NT2/D1 (cell line): ENCODE measurements at regions not wholly inside any gene's neighbourhood (a gene's known extent, or its start where the extent isn't known, plus 50 kb on each side); places are given as distances from the start of the nearest gene placed in this dataset.

Experiments
- DNase-seq: peaks from one replicate; pipeline ENCODE4 v3.0.0-alpha.2; 2011; ENCODE audit warnings: low read depth, low spot score
- H3K27me3 ChIP-seq: 2 replicates; pipeline ENCODE4 v1.6.0; 2011; ENCODE audit warnings: mild to moderate bottlenecking; ENCODE audit not compliant: insufficient read length, insufficient read depth
- H3K36me3 ChIP-seq: 2 replicates; pipeline ENCODE4 v1.6.1; 2011; ENCODE audit warnings: mild to moderate bottlenecking, low read length, mixed read lengths; ENCODE audit not compliant: insufficient read depth, insufficient read length
- H3K4me1 ChIP-seq: 2 replicates; pipeline ENCODE4 v1.5.1; 2011; ENCODE audit not compliant: insufficient read depth, insufficient read length
- H3K4me3 ChIP-seq: 2 replicates; pipeline ENCODE4 v1.5.1; 2011; ENCODE audit warnings: low read depth; ENCODE audit not compliant: insufficient read length
- H3K9ac ChIP-seq: 2 replicates; pipeline ENCODE4 v1.6.0; 2011; ENCODE audit warnings: low read depth; ENCODE audit not compliant: insufficient read length
- H3K9me3 ChIP-seq: 2 replicates; pipeline ENCODE4 v1.5.1; 2011; ENCODE audit warnings: mild to moderate bottlenecking, low read length; ENCODE audit not compliant: insufficient read depth
- SUZ12 ChIP-seq: IDR thresholded peaks from 2 replicates; pipeline ENCODE4 v1.6.1; 2011; ENCODE audit not compliant: insufficient read length, insufficient read depth; ENCODE audit errors: extremely low read depth
- YY1 ChIP-seq: IDR thresholded peaks from 2 replicates; pipeline ENCODE4 v1.6.1; 2011; ENCODE audit not compliant: insufficient read length, insufficient read depth
- ZNF274 ChIP-seq: IDR thresholded peaks from 2 replicates; pipeline ENCODE4 v1.6.1; 2011; ENCODE audit warnings: mild to moderate bottlenecking, low read depth, low read length

DNA sequence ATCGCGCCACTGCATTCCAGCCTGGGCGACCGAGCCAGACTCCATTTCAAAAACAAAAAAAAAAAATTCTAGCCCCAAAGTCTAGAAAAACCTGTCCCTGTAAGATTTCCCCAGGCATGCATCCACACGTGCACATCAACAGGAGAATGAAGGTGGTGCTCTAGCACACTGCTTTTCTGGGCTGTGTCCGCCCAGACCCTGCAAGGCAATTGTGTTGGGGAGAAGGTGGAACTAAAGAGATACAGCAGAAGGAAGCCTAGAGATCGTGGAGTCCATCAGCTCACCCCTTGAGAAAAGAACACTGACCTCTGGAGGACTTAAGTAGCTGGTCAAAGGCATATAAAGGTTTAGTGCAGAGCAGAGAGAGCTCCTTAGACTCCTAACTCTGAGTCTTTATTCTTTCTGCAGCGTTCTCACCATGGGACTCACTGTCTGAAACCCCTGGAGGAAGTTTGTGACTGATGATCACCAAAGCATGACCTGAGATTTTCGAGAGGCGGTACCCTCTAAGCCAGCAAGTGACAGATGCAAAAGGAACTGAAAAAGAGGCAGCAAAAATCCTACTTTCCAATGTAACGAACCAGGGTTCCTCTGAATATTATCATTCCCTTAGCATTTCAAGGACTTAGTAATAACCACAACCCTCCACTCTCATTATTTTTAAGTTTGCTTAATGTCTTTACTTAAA is 179.8 kb downstream of the MEX3B start:
- Histone ChIP-seq H3K9ac (no peak overlapping the region), H3K27me3 (no peaks in the 10 kb centered on the region), H3K4me3 (no peak overlapping the region), H3K9me3 (peaks cover 11% of the 10 kb centered on the region; the same call in 1 of the 2 replicates), H3K36me3 (peaks cover 19% of the 10 kb centered on the region), H3K4me1 (no peaks in the 10 kb centered on the region)
- no peak for DNase-seq
- TF ChIP-seq SUZ12, result no peak
- no peak for TF ChIP-seq ZNF274
- TF ChIP-seq YY1, result no peak

DNA sequence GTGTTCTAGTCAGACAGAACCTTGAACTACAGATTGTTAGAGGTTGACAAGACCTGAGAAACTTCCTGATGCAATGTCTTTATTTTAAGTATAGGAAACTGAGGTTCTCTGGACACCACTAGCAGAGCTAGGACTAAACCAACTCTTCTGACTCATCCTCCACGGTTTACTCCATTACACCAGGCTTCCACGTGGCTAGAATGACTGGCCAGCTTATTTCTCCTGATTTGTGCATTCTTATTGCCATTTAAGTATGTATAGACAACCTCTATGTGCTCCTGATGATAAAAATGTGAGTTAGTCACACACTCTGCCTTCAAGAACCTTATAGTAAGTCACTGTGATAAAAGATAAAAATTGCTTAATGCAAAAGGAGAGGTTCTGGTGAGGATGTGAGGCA is 182.7 kb downstream of the MEX3B start:
- H3K4me3 ChIP-seq, result no peak overlapping the region
- no peak for DNase-seq
- no peak overlapping the region for H3K9ac ChIP-seq
- TF ChIP-seq ZNF274, result no peak
- no peak for TF ChIP-seq SUZ12
- no peak for TF ChIP-seq YY1
- peaks cover 3% of the 10 kb centered on the region; the same call in 1 of the 2 replicates for H3K9me3 ChIP-seq
- H3K27me3 ChIP-seq, result no peaks in the 10 kb centered on the region
- no peaks in the 10 kb centered on the region for H3K4me1 ChIP-seq
- peaks cover 35% of the 10 kb centered on the region for H3K36me3 ChIP-seq

DNA sequence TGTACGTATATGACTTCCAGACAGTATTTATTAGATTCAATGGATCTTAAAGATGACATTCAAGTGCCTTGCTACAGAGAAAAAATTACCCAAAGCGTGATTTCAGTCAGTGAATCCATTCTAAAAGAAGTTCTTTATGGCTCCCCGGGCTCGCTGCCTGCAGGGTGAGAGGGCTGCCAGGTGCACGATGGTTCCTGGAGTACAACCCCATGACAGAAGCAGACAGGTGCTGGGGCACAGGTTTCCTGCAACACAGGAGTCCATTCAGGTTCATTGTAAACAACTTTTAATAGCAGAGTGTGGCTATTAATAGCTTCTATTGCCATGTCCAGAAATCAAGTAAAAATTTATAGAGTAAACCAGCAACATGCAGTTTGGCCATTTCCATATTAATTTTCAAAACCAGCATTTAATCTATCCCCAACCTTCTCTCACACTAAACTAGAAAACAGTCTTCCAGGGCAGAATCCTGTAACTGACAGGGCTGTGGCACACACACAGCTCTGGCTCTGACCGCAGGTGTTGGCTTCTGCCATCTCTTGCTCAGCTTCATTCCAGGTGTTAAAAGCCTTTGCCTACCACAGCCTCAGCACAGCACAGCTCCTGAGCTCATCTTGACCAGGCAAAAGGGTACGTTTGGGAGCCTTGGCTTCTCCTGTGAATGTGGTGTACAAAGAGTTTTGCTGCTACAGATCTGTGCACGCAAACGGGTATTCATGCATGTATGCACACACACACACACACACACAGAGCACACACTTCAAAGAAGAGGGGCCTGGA is 185.9 kb downstream of the MEX3B start:
- H3K27me3 ChIP-seq, result no peaks in the 10 kb centered on the region
- TF ChIP-seq YY1 (no peak), ZNF274 (no peak), SUZ12 (no peak)
- H3K9me3 ChIP-seq, result no peaks in the 10 kb centered on the region
- DNase-seq, result no peak
- no peak overlapping the region for H3K4me3 ChIP-seq
- no peak overlapping the region for H3K9ac ChIP-seq
- H3K36me3 ChIP-seq, result peaks cover 29% of the 10 kb centered on the region
- H3K4me1 ChIP-seq, result no peaks in the 10 kb centered on the region

DNA sequence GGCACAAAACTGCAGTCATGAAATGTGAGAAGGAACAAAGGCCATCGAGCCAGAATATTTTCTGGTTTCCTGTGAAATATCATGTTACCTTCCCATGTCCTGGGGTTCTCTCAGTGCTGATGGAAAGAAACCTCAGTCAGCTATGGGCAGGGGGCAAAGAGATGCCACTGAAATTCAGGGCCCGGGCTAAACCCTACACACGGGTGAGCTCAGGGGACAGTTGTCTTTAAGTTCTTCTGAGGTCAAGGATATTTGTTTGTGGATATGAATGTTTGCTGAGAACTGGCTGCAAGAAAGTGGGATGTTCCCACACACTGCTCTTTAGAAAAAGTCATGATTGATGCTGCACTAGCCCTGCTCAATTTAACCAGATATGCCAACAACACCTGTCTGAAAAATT is 187.2 kb downstream of the MEX3B start:
- no peak overlapping the region for H3K4me3 ChIP-seq
- no peaks in the 10 kb centered on the region for H3K9me3 ChIP-seq
- DNase-seq, result no peak
- peaks cover 31% of the 10 kb centered on the region for H3K36me3 ChIP-seq
- H3K9ac ChIP-seq, result no peak overlapping the region
- no peaks in the 10 kb centered on the region for H3K4me1 ChIP-seq
- TF ChIP-seq YY1, result no peak
- no peak for TF ChIP-seq SUZ12
- no peak for TF ChIP-seq ZNF274
- H3K27me3 ChIP-seq, result no peaks in the 10 kb centered on the region

DNA sequence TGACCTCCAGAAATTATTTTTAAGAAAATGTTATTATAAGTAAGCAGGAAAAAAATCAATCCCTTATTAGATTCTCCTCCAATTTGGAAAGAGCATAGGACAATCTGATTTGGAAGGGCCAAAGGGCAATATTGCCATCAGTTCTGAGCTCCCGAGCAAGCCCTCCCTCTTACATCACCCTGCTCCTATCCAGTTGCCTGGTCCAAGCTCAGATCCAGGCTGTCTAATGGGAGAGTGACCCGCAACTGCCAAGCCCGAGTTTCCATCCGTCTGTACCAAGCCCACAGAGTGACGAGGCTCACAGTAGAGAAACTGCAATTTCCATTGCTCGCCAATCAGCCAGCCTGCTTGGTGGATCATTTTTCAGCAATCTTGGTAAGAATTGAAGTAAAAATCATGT is 187.7 kb downstream of the MEX3B start:
- no peaks in the 10 kb centered on the region for H3K4me1 ChIP-seq
- no peaks in the 10 kb centered on the region for H3K27me3 ChIP-seq
- DNase-seq, result no peak
- TF ChIP-seq YY1, result no peak
- TF ChIP-seq SUZ12, result no peak
- no peak for TF ChIP-seq ZNF274
- H3K36me3 ChIP-seq, result peaks cover 31% of the 10 kb centered on the region
- H3K9ac ChIP-seq, result no peak overlapping the region
- H3K4me3 ChIP-seq, result no peak overlapping the region
- H3K9me3 ChIP-seq, result no peaks in the 10 kb centered on the region

DNA sequence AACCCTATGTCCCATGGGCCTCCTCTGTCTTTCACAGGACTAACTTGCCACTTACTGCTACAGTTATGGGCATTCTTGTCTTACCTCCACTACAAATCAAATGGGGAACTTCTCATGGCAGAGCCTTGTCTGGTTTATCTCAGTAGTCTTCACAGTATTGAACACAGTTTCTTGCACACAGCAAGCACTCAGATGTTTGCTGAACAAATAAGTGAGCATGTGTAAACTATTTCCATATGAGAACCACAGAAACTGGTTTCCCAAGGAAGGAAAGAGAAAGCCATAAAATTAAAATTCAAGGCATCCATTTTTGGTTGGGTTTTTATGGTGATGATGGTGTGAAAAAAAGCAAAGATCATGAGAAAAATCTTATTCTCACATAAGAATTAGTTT is 189.2 kb downstream of the MEX3B start:
- Histone ChIP-seq H3K9me3 (no peaks in the 10 kb centered on the region), H3K4me3 (no peak overlapping the region)

DNA sequence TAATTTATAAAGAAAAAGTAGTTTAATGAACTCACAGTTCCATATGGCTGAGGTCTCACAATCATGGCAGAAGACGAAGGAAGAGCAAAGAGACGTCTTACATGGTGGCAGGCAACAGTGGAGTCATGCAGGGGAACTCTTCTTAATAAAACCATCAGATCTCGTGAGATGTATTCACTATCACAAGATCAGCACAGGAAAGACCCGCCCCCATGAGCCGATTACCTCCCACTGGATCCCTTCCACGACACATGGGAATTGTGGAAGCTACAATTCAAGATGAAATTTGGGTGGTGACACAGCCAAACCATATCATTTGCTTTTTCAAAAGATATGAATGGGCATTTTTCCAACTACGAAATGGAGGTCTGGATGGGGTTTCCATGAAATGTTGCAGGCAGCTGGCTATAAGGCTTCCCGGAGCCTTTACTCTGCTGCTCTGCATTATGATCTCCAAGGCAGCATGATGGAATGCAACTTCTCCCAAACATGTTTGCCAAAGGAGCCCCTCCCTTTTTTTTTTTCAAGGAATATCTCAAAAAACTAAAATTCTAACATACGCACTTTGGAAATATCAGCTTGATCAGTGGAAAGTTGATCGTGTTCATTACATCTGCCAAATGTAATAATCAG is 189.7 kb downstream of the MEX3B start:
- no peak for TF ChIP-seq YY1
- no peak for TF ChIP-seq SUZ12
- TF ChIP-seq ZNF274, result no peak
- Histone ChIP-seq H3K36me3 (peaks cover 31% of the 10 kb centered on the region), H3K9me3 (no peaks in the 10 kb centered on the region), H3K27me3 (no peaks in the 10 kb centered on the region), H3K9ac (no peak overlapping the region), H3K4me3 (no peak overlapping the region), H3K4me1 (no peaks in the 10 kb centered on the region)
- no peak for DNase-seq

More for the DNA sequence above, 189.2 kb downstream of the MEX3B start:
- TF ChIP-seq SUZ12, result no peak
- no peak for TF ChIP-seq ZNF274
- TF ChIP-seq YY1, result no peak
- Histone ChIP-seq H3K36me3 (peaks cover 31% of the 10 kb centered on the region), H3K27me3 (no peaks in the 10 kb centered on the region), H3K9ac (no peak overlapping the region), H3K4me1 (no peaks in the 10 kb centered on the region)
- DNase-seq, result no peak
